Astrocyte (in vitro differentiated cells and primary cell): ENCODE measurements at regions not wholly inside any gene's neighbourhood (a gene's known extent, or its start where the extent isn't known, plus 50 kb on each side); places are given as distances from the start of the nearest gene placed in this dataset.

ENCODE experiments used
- EZH2 ChIP-seq: IDR thresholded peaks from 2 replicates; pipeline ENCODE4 v1.6.1; 2012; ENCODE audit warnings: mild to moderate bottlenecking, low read length, inconsistent platforms; ENCODE audit not compliant: insufficient read depth
- TF ChIP-seq, protein P1 (sequence below): IDR thresholded peaks from 2 replicates; pipeline ENCODE4 v1.5.1; 2011; ENCODE audit warnings: low read depth, mild to moderate bottlenecking, inconsistent platforms, low read length, moderate library complexity; ENCODE audit not compliant: insufficient read depth

DNA sequence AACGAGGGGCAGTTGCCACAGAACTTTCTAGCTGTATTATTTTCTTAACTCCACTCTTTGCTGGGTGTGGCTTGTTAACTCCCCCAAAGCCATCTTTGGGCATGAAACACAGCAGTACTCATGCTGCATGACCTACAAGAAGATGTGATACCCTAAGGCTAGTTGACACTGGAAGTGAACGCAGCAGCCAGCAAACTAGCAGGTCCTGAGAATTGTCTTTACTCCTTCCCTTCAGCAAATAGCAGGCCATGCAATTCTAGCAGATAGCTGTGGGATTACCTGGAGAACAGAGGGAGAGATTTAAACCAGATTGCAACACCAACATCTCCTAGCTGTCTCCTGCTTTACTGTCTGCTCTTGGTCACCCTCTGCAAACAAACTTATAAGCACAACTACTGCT lies 688.0 kb upstream of the ZWINT start:
- TF ChIP-seq, protein P1, sequence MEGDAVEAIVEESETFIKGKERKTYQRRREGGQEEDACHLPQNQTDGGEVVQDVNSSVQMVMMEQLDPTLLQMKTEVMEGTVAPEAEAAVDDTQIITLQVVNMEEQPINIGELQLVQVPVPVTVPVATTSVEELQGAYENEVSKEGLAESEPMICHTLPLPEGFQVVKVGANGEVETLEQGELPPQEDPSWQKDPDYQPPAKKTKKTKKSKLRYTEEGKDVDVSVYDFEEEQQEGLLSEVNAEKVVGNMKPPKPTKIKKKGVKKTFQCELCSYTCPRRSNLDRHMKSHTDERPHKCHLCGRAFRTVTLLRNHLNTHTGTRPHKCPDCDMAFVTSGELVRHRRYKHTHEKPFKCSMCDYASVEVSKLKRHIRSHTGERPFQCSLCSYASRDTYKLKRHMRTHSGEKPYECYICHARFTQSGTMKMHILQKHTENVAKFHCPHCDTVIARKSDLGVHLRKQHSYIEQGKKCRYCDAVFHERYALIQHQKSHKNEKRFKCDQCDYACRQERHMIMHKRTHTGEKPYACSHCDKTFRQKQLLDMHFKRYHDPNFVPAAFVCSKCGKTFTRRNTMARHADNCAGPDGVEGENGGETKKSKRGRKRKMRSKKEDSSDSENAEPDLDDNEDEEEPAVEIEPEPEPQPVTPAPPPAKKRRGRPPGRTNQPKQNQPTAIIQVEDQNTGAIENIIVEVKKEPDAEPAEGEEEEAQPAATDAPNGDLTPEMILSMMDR: no peak
- TF ChIP-seq EZH2: no peak
